HEK293T (cell line): ENCODE measurements at regions not wholly inside any gene's neighbourhood (a gene's known extent, or its start where the extent isn't known, plus 50 kb on each side); places are given as distances from the start of the nearest gene placed in this dataset.

Experiments
- ARNT ChIP-seq: fragments of 450-650 bp; IDR thresholded peaks from 2 replicates; pipeline ENCODE4 v1.6.1; 2017; ENCODE audit warnings: mild to moderate bottlenecking
- HDGF ChIP-seq: fragments of 450-650 bp; IDR thresholded peaks from 2 replicates; pipeline ENCODE4 v1.6.1; 2017; ENCODE audit warnings: antibody characterized with exemption, borderline replicate concordance
- SP1 ChIP-seq: fragments of 450-650 bp; IDR thresholded peaks from 2 replicates; pipeline ENCODE4 v1.6.1; 2017
- ZNF384 ChIP-seq: fragments of 450-650 bp; IDR thresholded peaks from 2 replicates; pipeline ENCODE4 v1.6.1; 2016
- TF ChIP-seq, protein P1 (sequence below): fragments of 450-650 bp; IDR thresholded peaks from 2 replicates; pipeline ENCODE4 v1.6.1; 2016

DNA sequence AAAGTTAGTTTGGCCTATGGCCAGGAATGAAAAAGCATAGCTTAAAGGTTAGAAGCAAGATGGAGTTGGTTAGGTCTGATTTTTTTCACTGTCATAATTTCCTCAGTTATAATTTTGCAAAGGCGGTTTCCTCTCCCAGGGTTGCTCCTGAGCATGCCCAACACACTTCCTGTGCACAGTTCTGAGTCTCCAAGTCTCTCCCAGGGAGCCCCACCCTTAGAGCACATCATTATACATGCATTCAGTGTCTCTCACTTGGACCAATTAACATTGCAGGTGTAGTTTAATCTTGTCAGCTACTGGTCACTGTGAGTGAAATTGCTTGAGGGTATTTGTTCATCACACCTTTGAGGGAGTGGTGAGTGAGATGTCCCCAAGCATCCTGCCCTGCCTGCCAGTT is 96.0 kb upstream of the ATP10A start:
- TF ChIP-seq ZNF384 = no peak
- TF ChIP-seq SP1 = no peak
- no peak for TF ChIP-seq HDGF
- no peak for TF ChIP-seq ARNT
- TF ChIP-seq, protein P1, sequence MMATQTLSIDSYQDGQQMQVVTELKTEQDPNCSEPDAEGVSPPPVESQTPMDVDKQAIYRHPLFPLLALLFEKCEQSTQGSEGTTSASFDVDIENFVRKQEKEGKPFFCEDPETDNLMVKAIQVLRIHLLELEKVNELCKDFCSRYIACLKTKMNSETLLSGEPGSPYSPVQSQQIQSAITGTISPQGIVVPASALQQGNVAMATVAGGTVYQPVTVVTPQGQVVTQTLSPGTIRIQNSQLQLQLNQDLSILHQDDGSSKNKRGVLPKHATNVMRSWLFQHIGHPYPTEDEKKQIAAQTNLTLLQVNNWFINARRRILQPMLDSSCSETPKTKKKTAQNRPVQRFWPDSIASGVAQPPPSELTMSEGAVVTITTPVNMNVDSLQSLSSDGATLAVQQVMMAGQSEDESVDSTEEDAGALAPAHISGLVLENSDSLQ = no peak
